Naive thymus-derived CD8-positive, alpha-beta T cell (primary cell): ENCODE measurements at regions not wholly inside any gene's neighbourhood (a gene's known extent, or its start where the extent isn't known, plus 50 kb on each side); places are given as distances from the start of the nearest gene placed in this dataset.
A peak's percentile ranks its signal among the peaks of the same experiment; 100 is the strongest.
"Not testable (repeated sequence)": the region's sequence is repeated elsewhere in the genome, so short reads cannot be mapped to it uniquely, and the experiment has no call there.

Source experiments
- ATAC-seq, 2 donors: fragments of 150-1000 bp; cut with Tn5 transposase in 1 of 2; sonication (Bioruptor Pico), chemical (Tn5 transposase) in 1 of 2; 1 replicate in 1 of 2; 2 replicates in 1 of 2; pipeline ENCODE4 v1.10.0; 2021; ENCODE audit warnings: mild to moderate bottlenecking in 2 of 2, moderate library complexity in 2 of 2
- POLR2A ChIA-PET: fragments of 350-600 bp; sonication (Branson Sonifier 250); formaldehyde crosslinking; loops from one replicate; lab custom pipeline; 2021; ENCODE audit warnings: antibody characterized with exemption; lab: Charles Lee
- DNase-seq, 10 donors: peaks; one replicate each; pipeline versions ENCODE4 v3.0.0 to v3.0.0-alpha.2; 2020 to 2022
- H3K27ac Mint-ChIP-seq, 10 donors: one replicate each; pipeline ENCODE4 v1.8.0; 2020 to 2022; ENCODE audit warnings: mild to moderate bottlenecking in 10 of 10, mixed read lengths in 10 of 10, moderate library complexity in 4 of 10, inconsistent platforms in 1 of 10
- H3K27me3 Mint-ChIP-seq, 5 donors: one replicate each; pipeline ENCODE4 v1.8.0; 2021 to 2022; ENCODE audit warnings: mixed read lengths in 5 of 5
- H3K36me3 Mint-ChIP-seq, 3 donors: one replicate each; pipeline ENCODE4 v1.8.0; 2020 to 2022; ENCODE audit warnings: mixed read lengths in 3 of 3, mild to moderate bottlenecking in 2 of 3, inconsistent platforms in 1 of 3
- H3K4me1 Mint-ChIP-seq, 4 donors: one replicate each; pipeline ENCODE4 v1.8.0; 2021 to 2022; ENCODE audit warnings: mixed read lengths in 4 of 4
- H3K4me3 Mint-ChIP-seq, 10 donors: one replicate each; pipeline ENCODE4 v1.8.0; 2020 to 2022; ENCODE audit warnings: mild to moderate bottlenecking in 10 of 10, mixed read lengths in 10 of 10, moderate library complexity in 6 of 10, inconsistent platforms in 1 of 10
- H3K9me3 Mint-ChIP-seq, 9 donors: one replicate each; pipeline ENCODE4 v1.8.0; 2020 to 2022; ENCODE audit warnings: mixed read lengths in 9 of 9, mild to moderate bottlenecking in 3 of 9, inconsistent platforms in 1 of 9, moderate library complexity in 1 of 9

DNA sequence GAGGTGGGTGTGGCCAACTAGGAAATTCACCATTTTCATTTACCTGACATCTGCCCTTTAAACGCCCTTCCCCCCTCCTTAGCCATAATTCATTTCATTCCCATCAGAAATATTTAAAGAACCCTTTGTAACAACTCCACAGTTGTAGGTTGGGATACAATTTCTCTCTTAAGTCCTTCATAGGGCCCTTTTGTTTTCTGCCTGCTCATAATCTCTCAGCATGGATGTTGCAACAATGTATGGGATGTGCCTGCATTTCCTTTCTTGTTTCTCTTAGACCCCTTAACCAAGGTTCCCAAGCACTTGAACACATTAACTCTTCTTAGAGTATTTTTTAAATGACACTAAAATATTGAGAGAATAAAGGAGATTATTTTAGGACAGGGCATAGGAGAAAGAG is 51.7 kb upstream of the MYO10 start:
- POLR2A ChIA-PET = no interaction called here
- Mint-ChIP-seq H3K27me3 (peaks cover under 1 to 11% (median 6%) of the 10 kb centered on the region in 5 donors), H3K4me1 (peaks cover 0 to 2% (median 1%) of the 10 kb centered on the region in 4 donors), H3K4me3 (no peak overlapping the region), H3K9me3 (peaks cover 0 to 7% (median 0%) of the 10 kb centered on the region in 9 donors), H3K27ac (no peak overlapping the region), H3K36me3 (no peaks in the 10 kb centered on the region)
- DNase-seq = no peak
- ATAC-seq = no peak

DNA sequence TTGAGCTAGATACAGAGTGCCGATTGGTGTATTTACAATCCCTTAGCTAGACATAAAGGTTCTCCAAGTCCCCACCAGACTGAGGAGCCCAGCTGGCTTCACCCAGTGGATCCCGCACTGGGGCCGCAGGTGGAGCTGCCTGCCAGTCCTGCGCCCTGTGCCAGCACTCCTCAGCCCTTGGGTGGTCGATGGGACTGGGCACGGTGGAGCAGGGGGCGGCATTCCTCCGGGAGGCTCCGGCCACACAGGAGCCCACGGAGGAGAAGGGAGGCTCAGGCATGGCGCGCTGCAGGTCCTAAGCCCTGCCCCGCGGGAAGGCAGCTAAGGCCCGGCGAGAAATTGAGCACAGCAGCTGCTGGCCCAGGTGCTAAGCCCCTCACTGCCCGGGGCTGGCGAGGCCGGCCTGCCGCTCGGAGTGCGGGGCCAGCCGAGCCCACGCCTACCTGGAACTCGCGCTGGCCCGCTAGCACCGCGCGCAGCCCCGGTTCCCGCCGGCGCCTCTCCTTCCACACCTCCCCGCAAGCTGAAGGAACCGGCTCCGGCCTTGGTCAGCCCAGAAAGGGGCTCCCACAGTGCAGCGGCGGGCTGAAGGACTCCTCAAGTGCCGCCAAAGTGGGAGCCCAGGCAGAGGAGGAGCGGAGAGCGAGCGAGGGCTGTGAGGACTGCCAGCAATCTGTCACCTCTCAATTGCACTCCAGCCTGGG is 54.9 kb upstream of the MYO10 start:
- H3K36me3 Mint-ChIP-seq, POLR2A ChIA-PET, H3K4me3 Mint-ChIP-seq, ATAC-seq, DNase-seq, H3K27ac Mint-ChIP-seq, H3K9me3 Mint-ChIP-seq, H3K4me1 Mint-ChIP-seq: not testable (repeated sequence)
- peaks cover 8 to 27% (median 14%) of the 10 kb centered on the region in 5 donors for H3K27me3 Mint-ChIP-seq

DNA sequence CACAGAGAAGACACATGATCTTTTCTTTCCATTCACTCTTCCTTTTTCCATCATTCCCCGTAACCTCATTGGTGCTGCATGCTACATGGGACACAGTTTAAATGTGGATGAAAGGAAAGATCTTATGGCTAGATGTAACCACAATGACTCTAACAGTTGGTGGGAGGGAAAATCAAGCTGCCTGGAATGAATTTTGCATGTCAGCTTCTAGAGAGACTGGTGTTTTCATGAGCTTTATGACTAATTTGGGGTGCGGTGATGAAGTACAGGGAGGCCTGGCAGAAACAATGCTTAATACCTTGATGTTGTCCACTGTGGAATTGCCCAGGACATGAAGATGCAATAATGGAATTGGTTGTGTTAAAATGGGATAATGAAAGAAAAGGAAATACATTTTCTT is 55.9 kb upstream of the MYO10 start:
- H3K4me1 Mint-ChIP-seq = peaks cover 0 to 2% (median 1%) of the 10 kb centered on the region in 4 donors

DNA sequence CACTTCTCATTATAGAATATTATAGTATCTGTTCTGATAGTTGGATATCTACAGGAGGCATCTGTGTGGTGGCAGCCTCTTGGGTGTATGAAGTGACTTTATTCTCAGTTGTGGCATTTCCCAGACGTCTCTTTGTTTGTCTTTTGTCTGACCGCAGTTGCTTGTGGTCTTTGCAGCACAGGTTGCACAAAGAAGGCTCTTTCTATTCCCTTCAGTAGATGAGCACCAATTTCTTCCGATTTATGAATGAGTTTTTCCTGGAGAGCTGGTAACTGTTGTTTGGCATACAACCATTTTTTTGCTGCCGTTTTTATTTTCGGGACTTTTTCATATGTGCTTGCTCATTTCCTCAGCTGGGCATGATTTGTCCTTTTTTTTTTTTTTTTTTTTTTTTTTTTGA is 56.4 kb upstream of the MYO10 start:
- POLR2A ChIA-PET = no interaction called here
- Mint-ChIP-seq H3K9me3 (peaks cover 0 to 5% (median 0%) of the 10 kb centered on the region in 9 donors), H3K27me3 (peaks cover 11 to 27% (median 14%) of the 10 kb centered on the region in 5 donors), H3K4me3 (no peak overlapping the region), H3K36me3 (no peaks in the 10 kb centered on the region), H3K4me1 (peaks cover 0 to 2% (median 1%) of the 10 kb centered on the region in 4 donors), H3K27ac (no peak overlapping the region)
- ATAC-seq (peak in 1 of 2 donors; percentile 20), DNase-seq (no peak)

More for the DNA sequence above, 55.9 kb upstream of the MYO10 start:
- H3K9me3 Mint-ChIP-seq = peaks cover 0 to 5% (median 0%) of the 10 kb centered on the region in 9 donors
- peaks cover 8 to 27% (median 14%) of the 10 kb centered on the region in 5 donors for H3K27me3 Mint-ChIP-seq
- no peak overlapping the region for H3K27ac Mint-ChIP-seq
- DNase-seq = no peak
- POLR2A ChIA-PET = no interaction called here
- ATAC-seq = no peak
- no peak overlapping the region for H3K4me3 Mint-ChIP-seq
- H3K36me3 Mint-ChIP-seq = no peaks in the 10 kb centered on the region

DNA sequence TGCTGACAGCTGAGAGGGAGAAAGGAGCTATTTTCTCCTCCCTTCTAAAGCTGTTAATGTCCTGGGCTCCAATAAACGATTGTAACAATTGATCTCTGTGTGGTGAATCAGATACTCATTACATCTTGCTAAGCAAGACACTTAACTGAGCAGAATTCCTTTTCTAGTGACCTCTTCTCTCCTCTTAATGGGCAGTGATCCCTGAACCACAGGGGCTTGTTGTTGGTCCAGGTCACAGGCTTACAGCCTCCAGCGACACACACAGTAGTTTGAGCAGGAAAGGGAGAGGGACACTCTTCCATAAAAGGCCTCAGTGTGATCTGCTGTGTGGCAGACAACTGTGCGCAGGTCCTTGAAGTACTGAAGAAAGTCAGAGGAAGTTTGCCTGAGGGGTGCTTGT is 58.5 kb upstream of the MYO10 start:
- ATAC-seq = no peak

DNA sequence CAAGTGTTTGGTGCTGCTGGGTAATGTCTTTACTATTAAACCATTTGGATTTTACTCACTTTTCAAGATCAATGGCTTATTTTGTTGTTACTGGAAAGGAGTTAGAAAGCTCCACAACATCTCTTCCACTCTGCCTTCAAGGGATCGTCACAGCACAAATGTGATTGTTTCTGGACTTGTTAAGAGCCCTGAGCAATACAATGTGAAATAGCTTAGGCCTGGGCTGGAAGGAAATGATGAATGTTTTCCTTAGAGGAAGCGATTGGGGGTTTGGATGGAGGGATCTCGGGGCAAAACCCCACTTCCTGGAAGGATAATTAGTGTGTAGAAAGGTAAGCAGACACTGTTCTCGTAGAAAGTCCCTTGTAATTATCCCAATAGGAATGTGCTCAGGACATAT is 59.3 kb upstream of the MYO10 start:
- H3K27ac Mint-ChIP-seq = no peak overlapping the region
- H3K9me3 Mint-ChIP-seq = peaks cover 0 to 5% (median 0%) of the 10 kb centered on the region in 9 donors

More for the DNA sequence above, 58.5 kb upstream of the MYO10 start:
- H3K27me3 Mint-ChIP-seq = peaks cover 9 to 26% (median 14%) of the 10 kb centered on the region in 5 donors
- POLR2A ChIA-PET = no interaction called here
- no peaks in the 10 kb centered on the region for H3K36me3 Mint-ChIP-seq
- H3K27ac Mint-ChIP-seq = no peak overlapping the region
- H3K4me3 Mint-ChIP-seq = no peak overlapping the region
- H3K9me3 Mint-ChIP-seq = peaks cover 0 to 5% (median 0%) of the 10 kb centered on the region in 9 donors
- no peak for DNase-seq
- peaks cover 0 to 2% (median 1%) of the 10 kb centered on the region in 4 donors for H3K4me1 Mint-ChIP-seq

DNA sequence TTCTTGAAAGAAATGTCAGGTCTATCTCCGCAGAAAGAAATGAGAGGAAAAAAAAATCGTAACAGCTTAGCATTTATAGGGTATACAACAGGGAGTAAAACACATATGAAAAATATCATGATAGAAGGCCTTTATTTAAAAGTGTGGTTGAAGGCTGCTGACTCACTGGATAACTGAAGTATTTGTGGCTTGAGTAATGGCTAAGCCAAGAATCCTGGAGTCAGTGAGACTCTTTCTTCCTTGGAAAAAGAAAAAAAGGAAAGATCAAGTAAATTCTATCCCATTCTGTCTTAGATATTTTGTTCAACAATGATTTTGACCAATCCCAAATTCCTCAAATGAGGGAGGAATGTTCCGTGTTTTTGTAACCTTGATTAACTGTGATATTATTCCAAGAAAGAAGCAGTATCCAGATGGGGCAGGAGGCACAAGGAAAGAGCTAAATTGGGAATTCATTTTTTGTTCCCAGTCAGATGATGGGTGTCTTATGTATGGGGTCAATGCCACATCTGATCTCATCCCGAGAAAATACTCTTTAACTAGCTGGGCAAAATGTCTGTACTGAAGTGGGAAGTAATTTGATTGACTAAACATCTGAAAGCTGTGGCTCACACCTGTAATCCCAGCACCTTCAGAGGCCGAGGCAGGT is 64.3 kb upstream of the MYO10 start:
- Mint-ChIP-seq H3K27me3 (peaks cover 0 to 5% (median 1%) of the 10 kb centered on the region in 5 donors), H3K36me3 (no peaks in the 10 kb centered on the region), H3K4me1 (no peaks in the 10 kb centered on the region), H3K9me3 (peaks cover 0 to 7% (median 0%) of the 10 kb centered on the region in 9 donors), H3K27ac (no peak overlapping the region), H3K4me3 (no peak overlapping the region)
- ATAC-seq = no peak
- no peak for DNase-seq
- POLR2A ChIA-PET = no interaction called here

More for the DNA sequence above, 59.3 kb upstream of the MYO10 start:
- H3K27me3 Mint-ChIP-seq = peaks cover 9 to 26% (median 14%) of the 10 kb centered on the region in 5 donors
- H3K4me3 Mint-ChIP-seq = no peak overlapping the region
- ATAC-seq = no peak
- no peak for DNase-seq
- peaks cover 0 to 2% (median 1%) of the 10 kb centered on the region in 4 donors for H3K4me1 Mint-ChIP-seq
- POLR2A ChIA-PET = no interaction called here
- no peaks in the 10 kb centered on the region for H3K36me3 Mint-ChIP-seq

DNA sequence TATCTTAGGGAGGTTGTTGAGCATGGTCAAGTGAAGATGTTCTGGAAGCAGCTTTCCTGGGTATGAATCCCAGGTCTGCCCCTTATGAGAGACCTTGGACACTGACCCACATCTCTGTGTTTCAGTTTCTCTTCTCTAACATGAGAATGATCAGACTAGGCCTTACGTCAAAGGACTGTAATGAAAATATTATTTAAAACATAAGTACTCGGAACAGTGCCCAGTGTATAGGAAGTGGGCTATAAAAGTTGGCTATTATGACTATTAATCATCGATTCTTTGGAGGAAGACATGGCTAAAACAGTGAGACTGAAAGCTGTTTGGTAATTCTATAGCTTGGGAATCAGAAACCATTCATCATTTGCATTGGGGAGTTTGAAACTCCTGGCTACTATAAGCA is 65.3 kb upstream of the MYO10 start:
- no peaks in the 10 kb centered on the region for H3K4me1 Mint-ChIP-seq
- H3K4me3 Mint-ChIP-seq = no peak overlapping the region
- H3K27me3 Mint-ChIP-seq = peaks cover 0 to 3% (median 0%) of the 10 kb centered on the region in 5 donors

DNA sequence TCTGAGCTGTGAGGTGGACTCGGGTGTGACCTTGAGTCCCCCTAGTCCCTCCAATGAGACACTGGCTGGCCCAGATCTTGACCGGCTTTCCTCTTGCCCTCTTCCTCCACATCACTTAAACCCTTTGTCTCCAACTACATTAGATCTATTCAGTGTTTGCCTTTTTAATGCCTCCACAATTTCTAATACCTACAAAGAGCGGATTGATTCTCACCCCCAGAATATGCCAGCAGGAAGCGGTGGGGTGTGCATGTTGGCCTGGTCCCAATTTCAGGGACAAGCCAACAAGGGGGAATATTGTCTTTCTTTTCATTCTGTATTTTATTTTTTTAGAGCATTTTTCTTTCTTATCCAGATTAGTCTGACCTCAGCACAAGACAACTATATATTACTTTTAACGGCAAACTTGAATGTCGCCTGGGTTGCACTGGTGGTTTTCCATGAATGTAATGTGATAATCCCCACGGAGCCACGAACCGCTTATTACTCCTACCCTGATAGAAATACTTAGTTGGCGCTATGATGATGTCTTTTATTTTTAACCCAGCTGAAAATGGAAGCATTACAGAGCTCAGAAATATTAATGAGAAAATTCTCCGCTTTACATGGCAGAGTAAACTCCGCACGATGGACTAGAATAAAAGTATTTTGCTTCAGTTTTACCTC is 68.5 kb upstream of the MYO10 start:
- no peak for DNase-seq
- no peaks in the 10 kb centered on the region for H3K4me1 Mint-ChIP-seq
- H3K9me3 Mint-ChIP-seq = peaks cover 0 to 4% (median 0%) of the 10 kb centered on the region in 9 donors
- H3K36me3 Mint-ChIP-seq = no peaks in the 10 kb centered on the region
- H3K27ac Mint-ChIP-seq = no peak overlapping the region
- no peak overlapping the region for H3K4me3 Mint-ChIP-seq
- ATAC-seq = no peak
- POLR2A ChIA-PET = no interaction called here
- no peaks in the 10 kb centered on the region for H3K27me3 Mint-ChIP-seq

More for the DNA sequence above, 65.3 kb upstream of the MYO10 start:
- POLR2A ChIA-PET = no interaction called here
- Mint-ChIP-seq H3K36me3 (no peaks in the 10 kb centered on the region), H3K27ac (no peak overlapping the region), H3K9me3 (peaks cover 0 to 7% (median 0%) of the 10 kb centered on the region in 9 donors)
- ATAC-seq (no peak), DNase-seq (no peak)

DNA sequence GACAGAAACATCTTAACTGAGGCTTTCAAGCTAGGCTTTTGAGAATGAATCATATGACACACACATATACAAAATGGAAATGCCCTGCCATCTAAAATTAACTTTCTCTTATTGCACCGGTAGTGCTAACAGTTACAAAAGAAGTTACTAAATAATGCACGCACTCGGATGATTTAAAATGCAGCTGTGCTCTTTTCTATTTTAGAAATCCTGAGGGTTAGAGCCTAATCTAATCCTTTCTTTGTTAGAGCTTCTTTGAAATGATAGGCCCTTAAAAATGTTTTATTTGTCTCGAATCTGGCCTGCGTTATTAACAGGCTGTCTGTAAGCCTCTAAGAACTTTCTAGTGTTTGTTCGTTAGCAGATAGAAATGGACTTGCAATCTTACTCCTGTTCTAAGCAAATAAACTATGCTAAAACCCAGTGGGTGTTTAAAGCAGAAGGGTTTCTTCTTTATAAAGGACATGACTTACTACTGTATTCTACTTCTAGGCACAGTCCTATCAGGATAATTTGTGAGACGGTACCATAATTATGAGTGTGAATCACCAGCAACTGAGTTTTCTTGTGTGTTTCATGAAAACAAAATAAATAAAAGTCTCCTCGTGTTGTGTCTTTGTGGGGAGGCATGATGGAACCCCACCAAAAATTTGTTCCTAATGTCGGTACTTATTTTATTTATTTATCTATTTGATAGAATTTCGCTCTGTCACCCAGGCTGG is 69.2 kb upstream of the MYO10 start:
- H3K36me3 Mint-ChIP-seq = no peaks in the 10 kb centered on the region
- POLR2A ChIA-PET = no interaction called here
- H3K4me3 Mint-ChIP-seq = no peak overlapping the region
- DNase-seq (no peak), ATAC-seq (no peak)
- no peak overlapping the region for H3K27ac Mint-ChIP-seq
- H3K9me3 Mint-ChIP-seq = peaks cover 0 to 4% (median 0%) of the 10 kb centered on the region in 9 donors
- no peaks in the 10 kb centered on the region for H3K27me3 Mint-ChIP-seq
- H3K4me1 Mint-ChIP-seq = no peaks in the 10 kb centered on the region

DNA sequence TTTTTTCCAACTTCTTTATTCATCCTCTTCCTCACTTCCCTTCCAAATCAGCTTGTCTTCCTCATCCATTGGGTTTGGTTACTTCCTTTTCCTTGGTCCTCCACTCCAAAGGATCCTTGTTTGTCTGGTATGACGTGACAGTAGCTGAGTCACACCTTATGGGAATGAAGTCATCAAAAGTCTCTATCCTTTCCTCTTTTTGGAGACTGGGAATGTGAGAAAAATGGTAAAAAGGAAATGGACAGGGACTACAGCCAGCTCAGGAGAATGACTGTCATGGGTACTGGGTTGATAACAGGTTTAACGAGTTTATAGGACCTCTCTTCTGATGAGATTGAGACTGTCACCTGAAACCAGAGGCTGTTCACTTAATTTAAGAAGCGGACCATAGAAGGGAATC is 76.2 kb upstream of the MYO10 start:
- no peak for DNase-seq
- peaks cover 0 to 3% (median 0%) of the 10 kb centered on the region in 5 donors for H3K27me3 Mint-ChIP-seq
- H3K9me3 Mint-ChIP-seq = peaks cover 0 to 9% (median 0%) of the 10 kb centered on the region in 9 donors
- H3K36me3 Mint-ChIP-seq = no peaks in the 10 kb centered on the region
- ATAC-seq = no peak
- POLR2A ChIA-PET = no interaction called here
- H3K27ac Mint-ChIP-seq = no peak overlapping the region
- H3K4me1 Mint-ChIP-seq = no peaks in the 10 kb centered on the region
- no peak overlapping the region for H3K4me3 Mint-ChIP-seq

DNA sequence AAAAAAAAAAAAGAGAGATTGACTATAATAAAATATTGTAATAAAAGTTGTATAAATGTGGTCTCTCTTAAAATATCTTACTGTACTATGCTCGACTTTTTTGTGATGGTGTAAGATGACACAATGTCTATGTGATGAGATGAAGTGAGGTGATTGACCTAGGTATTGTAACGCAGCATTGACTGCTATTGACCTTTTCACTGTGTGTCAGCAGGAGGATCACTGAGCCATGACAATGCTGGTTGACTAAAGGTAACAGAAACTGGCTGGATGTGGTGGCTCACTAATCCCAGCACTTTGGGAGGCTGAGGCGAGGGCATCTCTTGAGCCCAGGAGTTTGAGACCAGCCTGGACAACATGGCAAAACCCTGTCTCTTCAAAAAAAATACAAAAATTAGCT is 78.6 kb upstream of the MYO10 start:
- DNase-seq = no peak
- H3K4me1 Mint-ChIP-seq = no peaks in the 10 kb centered on the region
- no peak overlapping the region for H3K4me3 Mint-ChIP-seq
- H3K27ac Mint-ChIP-seq = no peak overlapping the region
- H3K27me3 Mint-ChIP-seq = peaks cover 0 to 7% (median 0%) of the 10 kb centered on the region in 5 donors
- H3K9me3 Mint-ChIP-seq = peaks cover 0 to 9% (median 0%) of the 10 kb centered on the region in 9 donors
- ATAC-seq = no peak
- POLR2A ChIA-PET = no interaction called here
- no peaks in the 10 kb centered on the region for H3K36me3 Mint-ChIP-seq
